Glutamatergic neuron (in vitro differentiated cells): ENCODE measurements at regions not wholly inside any gene's neighbourhood (a gene's known extent, or its start where the extent isn't known, plus 50 kb on each side); places are given as distances from the start of the nearest gene placed in this dataset.

Experiments used
- DNase-seq: peaks from one replicate; pipeline ENCODE4 v3.0.0; 2022
- H3K27ac Mint-ChIP-seq: one replicate; pipeline ENCODE4 v1.8.0; 2020; ENCODE audit warnings: mild to moderate bottlenecking, mixed read lengths, inconsistent platforms; ENCODE audit not compliant: unreplicated experiment
- H3K27me3 Mint-ChIP-seq: one replicate; pipeline ENCODE4 v1.8.0; 2020; ENCODE audit warnings: mild to moderate bottlenecking, moderate library complexity, mixed read lengths, inconsistent platforms; ENCODE audit not compliant: unreplicated experiment
- H3K36me3 Mint-ChIP-seq: one replicate; pipeline ENCODE4 v1.8.0; 2020; ENCODE audit warnings: mild to moderate bottlenecking, mixed read lengths, inconsistent platforms; ENCODE audit not compliant: unreplicated experiment
- H3K4me1 Mint-ChIP-seq: one replicate; pipeline ENCODE4 v1.8.0; 2020; ENCODE audit warnings: mild to moderate bottlenecking, low read depth, mixed read lengths, inconsistent platforms; ENCODE audit not compliant: unreplicated experiment
- H3K4me3 Mint-ChIP-seq: one replicate; pipeline ENCODE4 v1.8.0; 2020; ENCODE audit warnings: mild to moderate bottlenecking, mixed read lengths, inconsistent platforms; ENCODE audit not compliant: unreplicated experiment
- H3K9me3 Mint-ChIP-seq: one replicate; pipeline ENCODE4 v1.8.0; 2020; ENCODE audit warnings: mild to moderate bottlenecking, moderate library complexity, mixed read lengths, inconsistent platforms; ENCODE audit not compliant: unreplicated experiment
- TF ChIP-seq, protein P1 (sequence below): fragments of 200-600 bp; sonication (generic); IDR thresholded peaks from one replicate; pipeline ENCODE4 v1.5.0; 2021; ENCODE audit not compliant: partially characterized antibody, unreplicated experiment

- H3K9me3 Mint-ChIP-seq, result peaks cover 5% of the 10 kb centered on the region
- H3K4me1 Mint-ChIP-seq, result no peaks in the 10 kb centered on the region
- DNase-seq, result no peak
- TF ChIP-seq, protein P1, sequence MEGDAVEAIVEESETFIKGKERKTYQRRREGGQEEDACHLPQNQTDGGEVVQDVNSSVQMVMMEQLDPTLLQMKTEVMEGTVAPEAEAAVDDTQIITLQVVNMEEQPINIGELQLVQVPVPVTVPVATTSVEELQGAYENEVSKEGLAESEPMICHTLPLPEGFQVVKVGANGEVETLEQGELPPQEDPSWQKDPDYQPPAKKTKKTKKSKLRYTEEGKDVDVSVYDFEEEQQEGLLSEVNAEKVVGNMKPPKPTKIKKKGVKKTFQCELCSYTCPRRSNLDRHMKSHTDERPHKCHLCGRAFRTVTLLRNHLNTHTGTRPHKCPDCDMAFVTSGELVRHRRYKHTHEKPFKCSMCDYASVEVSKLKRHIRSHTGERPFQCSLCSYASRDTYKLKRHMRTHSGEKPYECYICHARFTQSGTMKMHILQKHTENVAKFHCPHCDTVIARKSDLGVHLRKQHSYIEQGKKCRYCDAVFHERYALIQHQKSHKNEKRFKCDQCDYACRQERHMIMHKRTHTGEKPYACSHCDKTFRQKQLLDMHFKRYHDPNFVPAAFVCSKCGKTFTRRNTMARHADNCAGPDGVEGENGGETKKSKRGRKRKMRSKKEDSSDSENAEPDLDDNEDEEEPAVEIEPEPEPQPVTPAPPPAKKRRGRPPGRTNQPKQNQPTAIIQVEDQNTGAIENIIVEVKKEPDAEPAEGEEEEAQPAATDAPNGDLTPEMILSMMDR, result no peak
- no peak overlapping the region for H3K27ac Mint-ChIP-seq
- peaks cover 4% of the 10 kb centered on the region for H3K27me3 Mint-ChIP-seq
- H3K36me3 Mint-ChIP-seq, result no peaks in the 10 kb centered on the region
- no peak overlapping the region for H3K4me3 Mint-ChIP-seq
Measured at GRCh38 chr1:4984841-4985240, 330.4 kb downstream of the AJAP1 start.

GRCh38 chr1:4980211-4980610 lies 325.8 kb downstream of the AJAP1 start:
- H3K4me3 Mint-ChIP-seq, result no peak overlapping the region
- H3K27ac Mint-ChIP-seq, result no peak overlapping the region
- peaks cover 6% of the 10 kb centered on the region for H3K9me3 Mint-ChIP-seq
- TF ChIP-seq, protein P1, result no peak
- no peaks in the 10 kb centered on the region for H3K27me3 Mint-ChIP-seq
- H3K4me1 Mint-ChIP-seq, result no peaks in the 10 kb centered on the region
- no peak for DNase-seq
- H3K36me3 Mint-ChIP-seq, result peaks cover 5% of the 10 kb centered on the region

GRCh38 chr1:4978660-4979390 lies 324.4 kb downstream of the AJAP1 start:
- DNase-seq, result no peak
- TF ChIP-seq, protein P1, result no peak
- H3K4me3 Mint-ChIP-seq, result no peak overlapping the region
- H3K27me3 Mint-ChIP-seq, result no peaks in the 10 kb centered on the region
- no peaks in the 10 kb centered on the region for H3K4me1 Mint-ChIP-seq
- peaks cover 5% of the 10 kb centered on the region for H3K36me3 Mint-ChIP-seq
- peaks cover 7% of the 10 kb centered on the region for H3K9me3 Mint-ChIP-seq
- no peak overlapping the region for H3K27ac Mint-ChIP-seq

DNA sequence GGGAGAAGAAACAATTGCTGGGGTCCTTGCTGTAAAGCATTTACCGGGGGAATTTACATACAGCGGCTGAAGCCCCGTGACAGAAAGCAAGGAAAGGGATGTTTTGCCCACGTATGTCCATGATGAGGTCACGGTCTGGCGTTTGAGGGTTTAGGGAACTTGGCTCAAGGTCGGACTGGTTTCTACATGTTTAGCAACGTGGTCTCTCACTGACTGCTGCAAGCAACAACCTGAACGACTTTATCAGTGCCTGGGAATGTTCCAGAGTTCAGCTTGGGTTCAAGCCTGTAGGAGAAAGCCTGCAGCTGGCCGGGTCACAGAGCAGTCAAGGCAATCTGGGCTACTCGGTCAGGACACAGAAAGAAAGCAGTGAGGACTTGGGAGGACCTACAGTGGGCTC lies 323.3 kb downstream of the AJAP1 start:
- Mint-ChIP-seq H3K27ac (no peak overlapping the region), H3K27me3 (no peaks in the 10 kb centered on the region), H3K36me3 (peaks cover 5% of the 10 kb centered on the region), H3K9me3 (peaks cover 9% of the 10 kb centered on the region), H3K4me1 (no peaks in the 10 kb centered on the region), H3K4me3 (no peak overlapping the region)
- TF ChIP-seq, protein P1, result no peak
- DNase-seq, result no peak

- TF ChIP-seq, protein P1, result no peak
- no peaks in the 10 kb centered on the region for H3K4me1 Mint-ChIP-seq
- H3K4me3 Mint-ChIP-seq, result no peak overlapping the region
- peaks cover 5% of the 10 kb centered on the region for H3K36me3 Mint-ChIP-seq
- H3K27ac Mint-ChIP-seq, result no peak overlapping the region
- H3K27me3 Mint-ChIP-seq, result peaks cover 2% of the 10 kb centered on the region
- DNase-seq, result no peak
- peaks cover 11% of the 10 kb centered on the region for H3K9me3 Mint-ChIP-seq
Measured at GRCh38 chr1:4976859-4977440, 322.5 kb downstream of the AJAP1 start.
